Calu3 (cell line): ENCODE measurements at regions not wholly inside any gene's neighbourhood (a gene's known extent, or its start where the extent isn't known, plus 50 kb on each side); places are given as distances from the start of the nearest gene placed in this dataset.

ENCODE experiments used
- BruUV-seq: library from RNA; stranded (reverse); fragments of 400-500 nt; replicated peaks from 2 replicates; lab custom pipeline; 2021; lab: Mats Ljungman, UMichigan
- CTCF ChIA-PET: fragments of 300-600 bp; sonication (Branson Sonifier 250); formaldehyde crosslinking; loops from one replicate; lab custom pipeline; 2022; ENCODE audit warnings: antibody characterized with exemption; lab: Charles Lee
- DNase-seq: peaks from one replicate; pipeline ENCODE4 v3.0.0; 2022
- H3K27ac Mint-ChIP-seq: one replicate; pipeline ENCODE4 v1.8.0; 2022; ENCODE audit warnings: mixed read lengths; ENCODE audit not compliant: unreplicated experiment
- H3K27me3 Mint-ChIP-seq: one replicate; pipeline ENCODE4 v1.8.0; 2022; ENCODE audit warnings: mixed read lengths; ENCODE audit not compliant: unreplicated experiment
- H3K36me3 Mint-ChIP-seq: one replicate; pipeline ENCODE4 v1.8.0; 2022; ENCODE audit warnings: mild to moderate bottlenecking, moderate library complexity, mixed read lengths; ENCODE audit not compliant: insufficient read depth, unreplicated experiment
- H3K4me1 Mint-ChIP-seq: one replicate; pipeline ENCODE4 v1.8.0; 2022; ENCODE audit warnings: mild to moderate bottlenecking, low read depth, mixed read lengths; ENCODE audit not compliant: unreplicated experiment
- H3K4me3 Mint-ChIP-seq: one replicate; pipeline ENCODE4 v1.8.0; 2022; ENCODE audit warnings: mild to moderate bottlenecking, low read depth, moderate library complexity, mixed read lengths; ENCODE audit not compliant: unreplicated experiment
- H3K9me3 Mint-ChIP-seq: one replicate; pipeline ENCODE4 v1.8.0; 2022; ENCODE audit warnings: low read depth, mixed read lengths; ENCODE audit not compliant: unreplicated experiment
- CTCF ChIP-seq: fragments of 200-600 bp; IDR thresholded peaks from one replicate; pipeline ENCODE4 v1.8.0; 2022; ENCODE audit warnings: antibody characterized with exemption; ENCODE audit not compliant: unreplicated experiment
- intact Hi-C: fragments of 100-400 bp; cut with micrococcal nuclease; formaldehyde crosslinking; loops from one replicate; pipeline ENCODE4 v1.10.0; 2022; ENCODE audit not compliant: unreplicated experiment

DNA sequence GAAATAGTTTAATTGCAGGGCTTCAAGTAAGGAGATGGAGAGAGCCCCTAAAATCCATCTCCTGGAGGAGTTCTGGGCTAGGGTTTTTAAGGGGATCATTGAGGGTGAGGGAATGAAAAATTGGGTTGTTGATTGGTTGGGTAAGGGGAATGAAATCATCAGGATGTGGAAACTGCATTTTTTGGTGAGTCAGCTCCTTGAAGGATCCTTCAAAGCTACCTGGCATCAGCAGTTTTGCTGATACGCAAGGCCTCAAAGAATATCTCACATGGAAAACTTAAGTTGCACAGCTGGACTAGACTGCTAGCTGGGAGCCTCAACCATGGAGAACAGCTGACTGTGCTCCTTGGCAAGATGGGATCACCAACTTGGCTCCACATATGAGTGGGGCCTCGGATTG lies 136.7 kb downstream of the FGF10 start:
- H3K27ac Mint-ChIP-seq: no peak overlapping the region
- H3K27me3 Mint-ChIP-seq: no peaks in the 10 kb centered on the region
- no peaks in the 10 kb centered on the region for H3K4me1 Mint-ChIP-seq
- BruUV-seq: no TSS peak
- no peak overlapping the region for H3K4me3 Mint-ChIP-seq
- DNase-seq: no peak
- TF ChIP-seq CTCF: no peak
- H3K9me3 Mint-ChIP-seq: no peaks in the 10 kb centered on the region
- CTCF ChIA-PET: no interaction called here
- H3K36me3 Mint-ChIP-seq: no peaks in the 10 kb centered on the region
- intact Hi-C loops: no loop called here

- Mint-ChIP-seq H3K36me3 (no peaks in the 10 kb centered on the region), H3K4me1 (no peaks in the 10 kb centered on the region), H3K27me3 (no peaks in the 10 kb centered on the region), H3K27ac (no peak overlapping the region), H3K4me3 (no peak overlapping the region), H3K9me3 (peaks cover 3% of the 10 kb centered on the region)
- TF ChIP-seq CTCF: no peak
- no peak for DNase-seq
- BruUV-seq: no TSS peak
- intact Hi-C loops: loop anchor here (10.0 kb wide), 1 partner anchor 302 kb away; no protein-coding TSS in a partner anchor
- CTCF ChIA-PET: no interaction called here
Observed at GRCh38 chr5:44246986-44247385, 142.2 kb downstream of the FGF10 start.

GRCh38 chr5:44245935-44246334 lies 143.3 kb downstream of the FGF10 start:
- H3K4me3 Mint-ChIP-seq: no peak overlapping the region
- no peak for DNase-seq
- H3K27me3 Mint-ChIP-seq: no peaks in the 10 kb centered on the region
- CTCF ChIA-PET: no interaction called here
- H3K36me3 Mint-ChIP-seq: no peaks in the 10 kb centered on the region
- H3K27ac Mint-ChIP-seq: no peak overlapping the region
- no peak for TF ChIP-seq CTCF
- H3K4me1 Mint-ChIP-seq: no peaks in the 10 kb centered on the region
- BruUV-seq: no TSS peak
- intact Hi-C loops: loop anchor here (10.0 kb wide), 1 partner anchor 301 kb away; no protein-coding TSS in a partner anchor
- H3K9me3 Mint-ChIP-seq: peaks cover 3% of the 10 kb centered on the region

DNA sequence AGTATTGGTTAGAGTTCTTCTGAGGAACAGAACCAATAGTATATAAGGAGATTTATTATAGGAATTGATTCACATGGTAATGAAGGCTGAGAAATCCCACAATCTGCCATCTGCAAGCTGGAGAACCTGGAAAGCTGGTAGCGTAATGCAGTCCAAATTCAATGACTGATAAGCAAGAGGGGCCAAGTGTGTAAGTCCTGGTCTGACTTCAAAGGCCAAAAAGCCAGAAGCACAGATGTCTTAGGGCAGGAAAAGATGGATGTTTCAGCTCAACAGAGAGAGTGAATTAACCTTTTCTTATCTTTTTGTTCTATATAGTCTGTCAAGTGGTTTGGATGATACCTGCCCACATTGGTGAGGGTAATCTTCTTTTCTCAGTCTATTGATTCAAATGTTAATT lies 146.4 kb downstream of the FGF10 start:
- BruUV-seq: no TSS peak

More for the DNA sequence above, 146.4 kb downstream of the FGF10 start:
- no peaks in the 10 kb centered on the region for H3K27me3 Mint-ChIP-seq
- peaks cover 3% of the 10 kb centered on the region for H3K9me3 Mint-ChIP-seq
- no peak overlapping the region for H3K4me3 Mint-ChIP-seq
- H3K4me1 Mint-ChIP-seq: no peaks in the 10 kb centered on the region
- intact Hi-C loops: loop anchor here (10.0 kb wide), 1 partner anchor 298 kb away; no protein-coding TSS in a partner anchor
- no peak for TF ChIP-seq CTCF
- CTCF ChIA-PET: no interaction called here
- DNase-seq: no peak
- H3K27ac Mint-ChIP-seq: no peak overlapping the region
- no peaks in the 10 kb centered on the region for H3K36me3 Mint-ChIP-seq
